Keratinocyte (primary cell): ENCODE measurements at regions not wholly inside any gene's neighbourhood (a gene's known extent, or its start where the extent isn't known, plus 50 kb on each side); places are given as distances from the start of the nearest gene placed in this dataset.

Experiments
- DNase-seq: peaks from one replicate; pipeline ENCODE4 v3.0.0-alpha.2; 2011; ENCODE audit warnings: low read depth, missing footprints, low spot score
- FAIRE-seq: peaks from 2 replicates; lab custom pipeline; 2011; peaks lifted over from hg19 to GRCh38; lab: Jason Lieb, UNC
- H2AFZ ChIP-seq: 2 replicates; pipeline ENCODE4 v1.6.0; 2012; ENCODE audit warnings: low read length, control low read depth, inconsistent platforms; ENCODE audit not compliant: control insufficient read depth
- H3K27ac ChIP-seq: 2 replicates; pipeline ENCODE4 v1.5.1; 2011; ENCODE audit warnings: low read length; ENCODE audit not compliant: control insufficient read depth, insufficient read depth
- H3K27me3 ChIP-seq: 3 replicates; pipeline ENCODE4 v1.6.0; 2011; ENCODE audit warnings: low read length; ENCODE audit not compliant: control insufficient read depth, insufficient read depth; ENCODE audit errors: extremely low read depth
- H3K36me3 ChIP-seq, 2 experiments: 2 replicates in 1 of 2; 3 replicates in 1 of 2; pipeline ENCODE4 v1.5.1; 2011; ENCODE audit warnings: low read length in 2 of 2, mild to moderate bottlenecking in 1 of 2; ENCODE audit not compliant: control insufficient read depth in 2 of 2, insufficient read depth in 2 of 2; ENCODE audit errors: extremely low read depth in 1 of 2
- H3K4me1 ChIP-seq: 3 replicates; pipeline ENCODE4 v1.5.1; 2011; ENCODE audit warnings: low read length; ENCODE audit not compliant: control insufficient read depth, insufficient read depth; ENCODE audit errors: extremely low read depth
- H3K4me2 ChIP-seq: 3 replicates; pipeline ENCODE4 v1.6.0; 2011; ENCODE audit warnings: low read depth, low read length; ENCODE audit not compliant: control insufficient read depth, insufficient read depth; ENCODE audit errors: extremely low read depth
- H3K4me3 ChIP-seq, 3 experiments: fragments of 200-600 bp in 1 of 3; sonication (generic) in 1 of 3; 2 replicates in 2 of 3; 3 replicates in 1 of 3; pipeline ENCODE4 v1.5.1; 2011 to 2016; ENCODE audit warnings: low read length in 3 of 3, mild to moderate bottlenecking in 3 of 3, control low read depth in 2 of 3, inconsistent platforms in 1 of 3, low read depth in 1 of 3, mixed read lengths in 1 of 3, mixed run types in 1 of 3, moderate library complexity in 1 of 3; ENCODE audit not compliant: control insufficient read depth in 2 of 3, insufficient read depth in 2 of 3; ENCODE audit errors: extremely low read depth in 1 of 3
- H3K79me2 ChIP-seq: 2 replicates; pipeline ENCODE4 v1.6.0; 2012; ENCODE audit warnings: low read length; ENCODE audit not compliant: control insufficient read depth, insufficient read depth
- H3K9ac ChIP-seq: 3 replicates; pipeline ENCODE4 v1.6.0; 2011; ENCODE audit warnings: low read length; ENCODE audit not compliant: control insufficient read depth, insufficient read depth; ENCODE audit errors: extremely low read depth
- H3K9me1 ChIP-seq: 3 replicates; pipeline ENCODE4 v1.6.0; 2011; ENCODE audit warnings: low read length; ENCODE audit not compliant: control insufficient read depth, insufficient read depth; ENCODE audit errors: extremely low read depth
- H3K9me3 ChIP-seq: 2 replicates; pipeline ENCODE4 v1.5.1; 2012; ENCODE audit warnings: low read depth, low read length; ENCODE audit not compliant: control insufficient read depth
- H4K20me1 ChIP-seq: 3 replicates; pipeline ENCODE4 v1.6.0; 2011; ENCODE audit warnings: low read length; ENCODE audit not compliant: control insufficient read depth, insufficient read depth; ENCODE audit errors: extremely low read depth
- EZH2 ChIP-seq: IDR thresholded peaks from one replicate; pipeline ENCODE4 v1.6.1; 2012; ENCODE audit warnings: inconsistent platforms, mild to moderate bottlenecking, low read length, moderate library complexity
- dilution Hi-C: fragments of 300-500 bp; cut with MboI; formaldehyde crosslinking; loops from one replicate; pipeline ENCODE4 v1.7.0; 2020; ENCODE audit warnings: low sequenced_read_pairs; ENCODE audit not compliant: extremely low pct_ligation_motif_present
- TF ChIP-seq, protein P1 (sequence below), 3 experiments: IDR thresholded peaks in 1 of 3; conservative IDR thresholded peaks in 1 of 3; optimal IDR thresholded peaks in 1 of 3; 2 replicates in 2 of 3; 3 replicates in 1 of 3; pipeline versions ENCODE3 to v1.5.1; 2011; ENCODE audit warnings: low read length in 3 of 3, mild to moderate bottlenecking in 3 of 3, moderate library complexity in 2 of 3, control low read depth in 1 of 3, inconsistent platforms in 1 of 3; ENCODE audit not compliant: insufficient read depth in 2 of 3; ENCODE audit errors: extremely low read depth in 1 of 3

DNA sequence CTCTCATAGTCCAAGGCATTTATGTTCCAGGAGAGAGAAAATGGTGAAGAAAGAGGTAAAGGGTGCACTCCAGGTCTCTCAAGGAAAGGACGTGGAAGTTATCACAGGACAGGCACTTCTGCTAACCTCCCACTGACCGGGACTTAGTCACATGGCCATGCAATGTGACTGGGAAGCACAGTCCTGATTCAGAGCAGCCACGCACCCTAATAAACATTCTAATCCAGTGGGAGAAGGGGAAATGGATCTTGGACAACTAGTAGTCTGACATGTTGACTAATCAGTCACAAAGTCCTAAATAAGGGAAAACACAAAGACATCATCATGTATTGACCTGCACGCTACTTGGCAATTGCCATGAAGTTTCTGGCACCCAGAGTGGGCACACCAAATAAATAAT lies 417.5 kb upstream of the ZMIZ1 start:
- FAIRE-seq (no peak), DNase-seq (no peak)
- Histone ChIP-seq H3K36me3 (no peaks in the 10 kb centered on the region), H3K4me2 (no peak overlapping the region), H3K79me2 (no peaks in the 10 kb centered on the region), H4K20me1 (no peaks in the 10 kb centered on the region), H3K9me1 (no peaks in the 10 kb centered on the region), H2AFZ (no peak overlapping the region), H3K27ac (no peak overlapping the region), H3K4me3 (no peak overlapping the region), H3K9me3 (no peaks in the 10 kb centered on the region), H3K9ac (no peak overlapping the region), H3K27me3 (no peaks in the 10 kb centered on the region), H3K4me1 (no peaks in the 10 kb centered on the region)
- dilution Hi-C loops: no loop called here
- TF ChIP-seq, protein P1, sequence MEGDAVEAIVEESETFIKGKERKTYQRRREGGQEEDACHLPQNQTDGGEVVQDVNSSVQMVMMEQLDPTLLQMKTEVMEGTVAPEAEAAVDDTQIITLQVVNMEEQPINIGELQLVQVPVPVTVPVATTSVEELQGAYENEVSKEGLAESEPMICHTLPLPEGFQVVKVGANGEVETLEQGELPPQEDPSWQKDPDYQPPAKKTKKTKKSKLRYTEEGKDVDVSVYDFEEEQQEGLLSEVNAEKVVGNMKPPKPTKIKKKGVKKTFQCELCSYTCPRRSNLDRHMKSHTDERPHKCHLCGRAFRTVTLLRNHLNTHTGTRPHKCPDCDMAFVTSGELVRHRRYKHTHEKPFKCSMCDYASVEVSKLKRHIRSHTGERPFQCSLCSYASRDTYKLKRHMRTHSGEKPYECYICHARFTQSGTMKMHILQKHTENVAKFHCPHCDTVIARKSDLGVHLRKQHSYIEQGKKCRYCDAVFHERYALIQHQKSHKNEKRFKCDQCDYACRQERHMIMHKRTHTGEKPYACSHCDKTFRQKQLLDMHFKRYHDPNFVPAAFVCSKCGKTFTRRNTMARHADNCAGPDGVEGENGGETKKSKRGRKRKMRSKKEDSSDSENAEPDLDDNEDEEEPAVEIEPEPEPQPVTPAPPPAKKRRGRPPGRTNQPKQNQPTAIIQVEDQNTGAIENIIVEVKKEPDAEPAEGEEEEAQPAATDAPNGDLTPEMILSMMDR (optimal IDR thresholded peaks at IDR 0.05 in 1 of 3, IDR thresholded peaks at IDR 0.05 in 1 of 3, conservative IDR thresholded peaks at IDR 0.05 in 1 of 3; ENCODE audit: extremely low read depth in 1 of 3, insufficient read depth in 2 of 3, low read length in 3 of 3): no peak
- TF ChIP-seq EZH2: no peak

GRCh38 chr10:78653555-78653954 lies 415.2 kb upstream of the ZMIZ1 start:
- Histone ChIP-seq H3K9ac (no peak overlapping the region), H3K9me3 (no peaks in the 10 kb centered on the region), H3K4me1 (no peaks in the 10 kb centered on the region), H2AFZ (no peak overlapping the region), H3K27ac (no peak overlapping the region), H3K27me3 (peaks cover under 1% of the 10 kb centered on the region), H3K79me2 (no peaks in the 10 kb centered on the region), H3K36me3 (no peaks in the 10 kb centered on the region), H3K4me3 (no peak overlapping the region), H3K9me1 (no peaks in the 10 kb centered on the region), H4K20me1 (no peaks in the 10 kb centered on the region), H3K4me2 (no peak overlapping the region)
- DNase-seq (no peak), FAIRE-seq (no peak)
- dilution Hi-C loops: no loop called here
- TF ChIP-seq EZH2: no peak
- TF ChIP-seq, protein P1 (optimal IDR thresholded peaks at IDR 0.05 in 1 of 3, IDR thresholded peaks at IDR 0.05 in 1 of 3, conservative IDR thresholded peaks at IDR 0.05 in 1 of 3; ENCODE audit: extremely low read depth in 1 of 3, insufficient read depth in 2 of 3, low read length in 3 of 3): no peak
